HEK293T (cell line): ENCODE measurements at regions not wholly inside any gene's neighbourhood (a gene's known extent, or its start where the extent isn't known, plus 50 kb on each side); places are given as distances from the start of the nearest gene placed in this dataset.

ENCODE experiments used
- HDGF ChIP-seq: fragments of 450-650 bp; IDR thresholded peaks from 2 replicates; pipeline ENCODE4 v1.6.1; 2017; ENCODE audit warnings: antibody characterized with exemption, borderline replicate concordance
- SP1 ChIP-seq: fragments of 450-650 bp; IDR thresholded peaks from 2 replicates; pipeline ENCODE4 v1.6.1; 2017

DNA sequence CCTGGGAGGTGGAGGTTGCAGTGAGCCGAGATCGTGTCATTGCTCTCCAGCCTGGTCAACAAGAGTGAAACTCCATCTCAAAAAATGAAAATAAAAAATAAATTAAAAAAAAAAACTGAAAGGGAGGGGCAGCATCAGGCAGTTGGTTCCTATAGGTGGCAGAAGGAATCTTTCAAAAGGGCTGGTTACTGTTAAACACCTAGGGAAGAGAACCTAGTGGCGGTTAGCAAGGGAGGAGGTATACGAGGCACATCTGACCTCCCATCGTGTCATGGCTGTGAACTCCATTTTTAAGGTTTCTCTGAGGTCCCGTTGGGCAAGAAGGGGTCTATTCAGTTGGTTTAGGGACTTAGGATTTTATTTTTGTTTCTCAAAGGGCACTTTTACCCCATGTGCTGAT lies 150.1 kb downstream of the SLC7A11 start:
- TF ChIP-seq HDGF = no peak
- TF ChIP-seq SP1 = no peak
